OCI-LY7 (cell line): ENCODE measurements at regions not wholly inside any gene's neighbourhood (a gene's known extent, or its start where the extent isn't known, plus 50 kb on each side); places are given as distances from the start of the nearest gene placed in this dataset.

Source experiments
- BruUV-seq: library from RNA; stranded (reverse); fragments of 400-500 nt; replicated peaks from 2 replicates; lab custom pipeline; 2021; lab: Mats Ljungman, UMichigan
- CTCF ChIA-PET: fragments of 300-600 bp; sonication (Branson Sonifier 250); formaldehyde crosslinking; loops from one replicate; lab custom pipeline; 2022; ENCODE audit warnings: antibody characterized with exemption; ENCODE audit not compliant: unreplicated experiment; lab: Charles Lee
- POLR2A ChIA-PET: fragments of 300-600 bp; sonication (Branson Sonifier 250); formaldehyde crosslinking; loops from one replicate; lab custom pipeline; 2022; ENCODE audit warnings: antibody characterized with exemption; lab: Charles Lee
- DNase-seq: peaks from one replicate; pipeline ENCODE4 v3.0.0-alpha.2; 2015; ENCODE audit warnings: low spot score
- H2AFZ ChIP-seq: fragments of 200-600 bp; sonication (generic), shearing (Covaris generic); 2 replicates; pipeline ENCODE4 v1.6.1; 2014; ENCODE audit warnings: mild to moderate bottlenecking, antibody characterized with exemption, low read length, moderate library complexity
- H3K27ac ChIP-seq: fragments of 200-600 bp; sonication (generic); 2 replicates; pipeline ENCODE4 v1.5.1; 2014; ENCODE audit warnings: mixed run types, low read depth, mild to moderate bottlenecking, moderate library complexity, low read length, inconsistent platforms; ENCODE audit not compliant: poor library complexity, severe bottlenecking
- H3K36me3 ChIP-seq: fragments of 200-600 bp; sonication (generic); 2 replicates; pipeline ENCODE4 v1.6.1; 2014; ENCODE audit warnings: mild to moderate bottlenecking, antibody characterized with exemption, low read length, moderate library complexity, mixed read lengths; ENCODE audit not compliant: insufficient read depth
- H3K4me1 ChIP-seq: fragments of 200-600 bp; sonication (generic); 2 replicates; pipeline ENCODE4 v1.5.1; 2014; ENCODE audit warnings: mild to moderate bottlenecking, low read length; ENCODE audit not compliant: insufficient read depth, poor library complexity, severe bottlenecking
- H3K4me2 ChIP-seq: fragments of 200-600 bp; sonication (generic); 2 replicates; pipeline ENCODE4 v1.6.1; 2014; ENCODE audit warnings: mild to moderate bottlenecking, low read length
- H3K4me3 ChIP-seq: fragments of 200-600 bp; sonication (generic); 2 replicates; pipeline ENCODE4 v1.5.1; 2014; ENCODE audit warnings: mild to moderate bottlenecking, low read depth, low read length; ENCODE audit not compliant: poor library complexity, severe bottlenecking
- H3K79me2 ChIP-seq: fragments of 200-600 bp; sonication (generic); 2 replicates; pipeline ENCODE4 v1.6.1; 2016; ENCODE audit warnings: low read depth, mild to moderate bottlenecking, low read length, moderate library complexity, mixed read lengths; ENCODE audit not compliant: insufficient read depth
- H3K9me2 ChIP-seq: fragments of 200-600 bp; sonication (generic); 2 replicates; pipeline ENCODE4 v1.6.1; 2016; ENCODE audit warnings: mild to moderate bottlenecking, low read length, mixed read lengths; ENCODE audit not compliant: insufficient read depth
- H3K9me3 ChIP-seq: fragments of 200-600 bp; sonication (generic); 2 replicates; pipeline ENCODE4 v1.6.1; 2014; ENCODE audit warnings: mild to moderate bottlenecking, mixed run types, low read length, mixed read lengths
- H4K20me1 ChIP-seq: fragments of 200-600 bp; sonication (generic); 2 replicates; pipeline ENCODE4 v1.6.1; 2014; ENCODE audit warnings: mild to moderate bottlenecking, antibody characterized with exemption, low read length, moderate library complexity, mixed read lengths; ENCODE audit not compliant: insufficient read depth
- CTCF ChIP-seq: fragments of 200-600 bp; sonication (generic); conservative IDR thresholded peaks from 2 replicates; pipeline ENCODE4 v1.5.1; 2014; ENCODE audit warnings: mild to moderate bottlenecking, antibody characterized with exemption, low read length, moderate library complexity, mixed read lengths
- EZH2phosphoT487 ChIP-seq: fragments of 200-600 bp; sonication (generic); IDR thresholded peaks from 2 replicates; pipeline ENCODE4 v1.6.1; 2018; ENCODE audit warnings: low read depth, borderline replicate concordance, mild to moderate bottlenecking, mixed run types, antibody characterized with exemption, low read length, moderate library complexity, mixed read lengths
- intact Hi-C: fragments of 100-400 bp; cut with micrococcal nuclease; formaldehyde crosslinking; loops from one replicate; pipeline ENCODE4 v1.10.0; 2022; ENCODE audit not compliant: unreplicated experiment

- no TSS peak for BruUV-seq
- no peak overlapping the region for H3K27ac ChIP-seq
- no peaks in the 10 kb centered on the region for H4K20me1 ChIP-seq
- H3K4me3 ChIP-seq: no peak overlapping the region
- no peaks in the 10 kb centered on the region for H3K36me3 ChIP-seq
- ChIA-PET POLR2A (interaction anchor here (0.7 kb wide), 1 partner anchor 301 kb away, joined by 3 read pairs; no protein-coding TSS in a partner anchor), CTCF (no interaction called here)
- no peaks in the 10 kb centered on the region for H3K9me2 ChIP-seq
- no peak overlapping the region for H2AFZ ChIP-seq
- intact Hi-C loops: no loop called here
- no peak for TF ChIP-seq CTCF
- TF ChIP-seq EZH2phosphoT487: no peak
- H3K4me1 ChIP-seq: no peaks in the 10 kb centered on the region
- no peaks in the 10 kb centered on the region for H3K9me3 ChIP-seq
- H3K4me2 ChIP-seq: no peak overlapping the region
- no peak for DNase-seq
- no peaks in the 10 kb centered on the region for H3K79me2 ChIP-seq
Measured at GRCh38 chr2:4528773-4529172, 825.4 kb downstream of the DCDC2C start.

- ChIA-PET POLR2A (no interaction called here), CTCF (no interaction called here)
- Histone ChIP-seq H4K20me1 (no peaks in the 10 kb centered on the region), H3K9me3 (no peaks in the 10 kb centered on the region), H3K27ac (no peak overlapping the region), H3K36me3 (no peaks in the 10 kb centered on the region), H3K79me2 (no peaks in the 10 kb centered on the region), H3K4me3 (no peak overlapping the region), H3K4me2 (no peak overlapping the region), H2AFZ (no peak overlapping the region), H3K4me1 (no peaks in the 10 kb centered on the region), H3K9me2 (no peaks in the 10 kb centered on the region)
- no peak for DNase-seq
- TF ChIP-seq EZH2phosphoT487 (no peak), CTCF (no peak)
- intact Hi-C loops: no loop called here
- BruUV-seq: no TSS peak
Measured at GRCh38 chr2:4529738-4530137, 826.4 kb downstream of the DCDC2C start.

GRCh38 chr2:4530231-4530630, 826.9 kb downstream of the DCDC2C start:
- Histone ChIP-seq H3K79me2 (no peaks in the 10 kb centered on the region), H3K9me2 (no peaks in the 10 kb centered on the region), H3K27ac (no peak overlapping the region), H3K9me3 (no peaks in the 10 kb centered on the region), H3K36me3 (no peaks in the 10 kb centered on the region), H4K20me1 (no peaks in the 10 kb centered on the region), H3K4me3 (no peak overlapping the region), H3K4me2 (no peak overlapping the region), H2AFZ (no peak overlapping the region), H3K4me1 (no peaks in the 10 kb centered on the region)
- POLR2A ChIA-PET: no interaction called here
- TF ChIP-seq EZH2phosphoT487 (no peak), CTCF (no peak)
- BruUV-seq: no TSS peak
- no peak for DNase-seq
- intact Hi-C loops: no loop called here
- CTCF ChIA-PET: no interaction called here
